ENCODE measurements at regions not wholly inside any gene's neighbourhood (a gene's known extent, or its start where the extent isn't known, plus 50 kb on each side); places are given as distances from the start of the nearest gene placed in this dataset.

DNA sequence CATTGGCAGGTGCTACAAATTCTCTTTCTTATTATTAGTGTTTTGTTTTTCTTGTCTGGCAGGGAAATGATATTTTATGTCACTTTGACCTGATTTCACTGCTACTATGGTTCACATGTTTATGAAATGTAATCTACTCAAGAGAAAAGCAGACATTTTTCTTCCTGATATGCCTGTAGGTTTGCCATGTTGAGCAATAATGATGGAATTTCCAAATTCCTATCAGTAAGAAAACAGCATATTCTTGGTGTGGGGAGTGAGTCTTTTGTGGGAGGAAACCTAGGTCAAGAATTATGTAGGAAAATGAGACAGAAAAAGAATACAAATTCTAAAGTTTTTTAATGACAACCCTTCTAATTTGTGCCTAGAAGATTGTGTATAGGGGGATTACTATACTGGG, 356.4 kb downstream of the SLC4A3 start:
- H3K4me3 ChIP-seq (ENCODE audit: low read depth, low read length): no peak overlapping the region
- peak; percentile 41 for DNase-seq (ENCODE audit: low read depth)
- TF ChIP-seq, protein P1, sequence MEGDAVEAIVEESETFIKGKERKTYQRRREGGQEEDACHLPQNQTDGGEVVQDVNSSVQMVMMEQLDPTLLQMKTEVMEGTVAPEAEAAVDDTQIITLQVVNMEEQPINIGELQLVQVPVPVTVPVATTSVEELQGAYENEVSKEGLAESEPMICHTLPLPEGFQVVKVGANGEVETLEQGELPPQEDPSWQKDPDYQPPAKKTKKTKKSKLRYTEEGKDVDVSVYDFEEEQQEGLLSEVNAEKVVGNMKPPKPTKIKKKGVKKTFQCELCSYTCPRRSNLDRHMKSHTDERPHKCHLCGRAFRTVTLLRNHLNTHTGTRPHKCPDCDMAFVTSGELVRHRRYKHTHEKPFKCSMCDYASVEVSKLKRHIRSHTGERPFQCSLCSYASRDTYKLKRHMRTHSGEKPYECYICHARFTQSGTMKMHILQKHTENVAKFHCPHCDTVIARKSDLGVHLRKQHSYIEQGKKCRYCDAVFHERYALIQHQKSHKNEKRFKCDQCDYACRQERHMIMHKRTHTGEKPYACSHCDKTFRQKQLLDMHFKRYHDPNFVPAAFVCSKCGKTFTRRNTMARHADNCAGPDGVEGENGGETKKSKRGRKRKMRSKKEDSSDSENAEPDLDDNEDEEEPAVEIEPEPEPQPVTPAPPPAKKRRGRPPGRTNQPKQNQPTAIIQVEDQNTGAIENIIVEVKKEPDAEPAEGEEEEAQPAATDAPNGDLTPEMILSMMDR (conservative IDR thresholded peaks at IDR 0.05; ENCODE audit: low read depth, low read length): no peak

DNA sequence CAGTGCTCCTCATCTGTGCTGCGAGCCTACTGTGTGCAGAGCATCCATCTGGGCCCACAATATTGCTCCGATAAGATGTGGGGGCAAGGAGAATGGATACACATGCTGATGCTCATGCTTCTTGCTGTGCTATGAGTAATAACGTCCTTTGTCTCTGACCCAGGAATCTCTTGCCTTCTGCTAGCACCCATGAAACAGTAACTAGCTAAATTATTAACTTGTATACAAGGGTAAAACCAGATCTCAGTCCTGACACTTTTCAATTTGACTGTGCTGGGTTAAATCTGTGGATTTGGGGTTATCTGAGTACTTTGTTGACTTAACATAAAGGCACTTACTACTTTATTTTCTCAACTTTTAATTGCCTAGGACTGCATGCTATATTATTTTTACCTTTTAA, 357.6 kb downstream of the SLC4A3 start:
- TF ChIP-seq, protein P1 (conservative IDR thresholded peaks at IDR 0.05; ENCODE audit: low read depth, low read length): no peak
- no peak overlapping the region for H3K4me3 ChIP-seq (ENCODE audit: low read depth, low read length)
- no peak for DNase-seq (ENCODE audit: low read depth)

- TF ChIP-seq, protein P1 (conservative IDR thresholded peaks at IDR 0.05; ENCODE audit: low read depth, low read length): no peak
- no peak overlapping the region for H3K4me3 ChIP-seq (ENCODE audit: low read depth, low read length)
- DNase-seq (ENCODE audit: low read depth): peak; percentile 86
Measured at GRCh38 chr2:219987830-219988229, 360.4 kb downstream of the SLC4A3 start.

DNA sequence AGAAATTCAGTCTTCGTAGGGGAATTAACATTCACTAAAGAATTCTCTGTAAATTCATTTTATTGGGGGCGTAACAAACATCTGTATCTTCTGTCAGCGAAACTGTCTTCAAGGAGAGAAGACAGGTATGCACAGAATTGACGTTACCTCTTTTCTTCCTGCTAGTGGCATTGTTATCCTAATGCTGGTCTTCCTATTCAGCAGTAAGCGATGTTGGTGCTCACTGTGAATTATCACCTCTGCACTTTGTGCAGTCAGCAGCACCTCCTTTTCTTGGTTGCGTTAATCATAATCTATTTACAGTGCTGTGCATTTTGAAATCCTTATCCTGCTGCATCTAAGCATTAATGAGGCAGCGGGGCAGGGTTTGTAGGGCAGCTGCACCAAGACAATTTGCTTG, 362.3 kb downstream of the SLC4A3 start:
- no peak for DNase-seq (ENCODE audit: low read depth)
- no peak overlapping the region for H3K4me3 ChIP-seq (ENCODE audit: low read depth, low read length)
- TF ChIP-seq, protein P1 (conservative IDR thresholded peaks at IDR 0.05; ENCODE audit: low read depth, low read length): no peak

GRCh38 chr2:219991116-219991515, 363.7 kb downstream of the SLC4A3 start:
- DNase-seq (ENCODE audit: low read depth): no peak
- no peak overlapping the region for H3K4me3 ChIP-seq (ENCODE audit: low read depth, low read length)
- TF ChIP-seq, protein P1 (conservative IDR thresholded peaks at IDR 0.05; ENCODE audit: low read depth, low read length): no peak

DNA sequence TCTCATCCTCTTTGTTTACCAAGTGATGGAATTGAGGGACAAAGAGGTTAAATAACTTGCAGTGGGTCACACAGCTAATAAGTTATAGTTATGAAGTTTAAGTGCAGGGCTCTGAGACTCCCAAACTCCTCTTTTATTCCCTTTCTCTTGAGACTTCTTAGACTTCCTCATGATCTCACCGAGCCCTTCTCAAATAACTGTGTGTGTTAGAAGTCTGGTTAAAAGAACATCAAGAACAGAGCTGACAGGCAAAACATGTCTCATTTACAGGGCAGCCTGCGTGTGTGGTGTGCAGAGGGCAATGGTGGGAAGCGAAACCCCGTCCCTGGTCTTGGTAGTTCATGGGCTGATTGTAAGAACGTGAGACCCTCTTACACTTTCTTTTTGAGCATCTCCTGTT, 368.0 kb downstream of the SLC4A3 start:
- DNase-seq (ENCODE audit: low read depth): no peak
- H3K4me3 ChIP-seq (ENCODE audit: low read depth, low read length): no peak overlapping the region
- TF ChIP-seq, protein P1 (conservative IDR thresholded peaks at IDR 0.05; ENCODE audit: low read depth, low read length): no peak

- H3K4me3 ChIP-seq (ENCODE audit: low read depth, low read length): no peak overlapping the region
- no peak for DNase-seq (ENCODE audit: low read depth)
- TF ChIP-seq, protein P1 (conservative IDR thresholded peaks at IDR 0.05; ENCODE audit: low read depth, low read length): no peak
Measured at GRCh38 chr2:219995991-219996765, 368.7 kb downstream of the SLC4A3 start.

Measured in choroid plexus epithelial cell (primary cell).